NCI-H460 (cell line): ENCODE measurements at regions not wholly inside any gene's neighbourhood (a gene's known extent, or its start where the extent isn't known, plus 50 kb on each side); places are given as distances from the start of the nearest gene placed in this dataset.
"Not testable (repeated sequence)": the region's sequence is repeated elsewhere in the genome, so short reads cannot be mapped to it uniquely, and the experiment has no call there.

Experiments
- DNase-seq: peaks from one replicate; pipeline ENCODE4 v3.0.0-alpha.2; 2016; ENCODE audit warnings: low read depth; ENCODE audit errors: extremely low read depth

GRCh38 chr3:106882297-106882696 lies 494.9 kb upstream of the CCDC54 start:
- no peak for DNase-seq

GRCh38 chr3:106906074-106906473 lies 471.2 kb upstream of the CCDC54 start:
- no peak for DNase-seq

- no peak for DNase-seq
Measured at GRCh38 chr3:106908181-106908938, 468.9 kb upstream of the CCDC54 start.

- DNase-seq = no peak
Measured at GRCh38 chr3:106913111-106913698, 464.0 kb upstream of the CCDC54 start.

- no peak for DNase-seq
Measured at GRCh38 chr3:106913966-106914365, 463.3 kb upstream of the CCDC54 start.

- no peak for DNase-seq
Measured at GRCh38 chr3:106920609-106921008, 456.6 kb upstream of the CCDC54 start.

- DNase-seq = no peak
Measured at GRCh38 chr3:106929081-106929480, 448.2 kb upstream of the CCDC54 start.

- DNase-seq = no peak
Measured at GRCh38 chr3:106930086-106930485, 447.2 kb upstream of the CCDC54 start.

- DNase-seq = no peak
Measured at GRCh38 chr3:106931904-106932303, 445.3 kb upstream of the CCDC54 start.

GRCh38 chr3:106936337-106936736 lies 440.9 kb upstream of the CCDC54 start:
- DNase-seq = no peak

GRCh38 chr3:106942051-106942450 lies 435.2 kb upstream of the CCDC54 start:
- no peak for DNase-seq

- DNase-seq = no peak
Measured at GRCh38 chr3:106943071-106943470, 434.2 kb upstream of the CCDC54 start.

- DNase-seq = no peak
Measured at GRCh38 chr3:106945435-106945834, 431.8 kb upstream of the CCDC54 start.

GRCh38 chr3:106946866-106947265 lies 430.4 kb upstream of the CCDC54 start:
- DNase-seq = no peak

- DNase-seq = no peak
Measured at GRCh38 chr3:106957029-106957428, 420.2 kb upstream of the CCDC54 start.

GRCh38 chr3:106962993-106963392 lies 414.2 kb upstream of the CCDC54 start:
- DNase-seq = no peak

- DNase-seq = no peak
Measured at GRCh38 chr3:106963442-106963841, 413.8 kb upstream of the CCDC54 start.

- no peak for DNase-seq
Measured at GRCh38 chr3:106965307-106965706, 411.9 kb upstream of the CCDC54 start.

GRCh38 chr3:106969596-106969995 lies 407.6 kb upstream of the CCDC54 start:
- no peak for DNase-seq

- DNase-seq = no peak
Measured at GRCh38 chr3:106981392-106981791, 395.8 kb upstream of the CCDC54 start.

- DNase-seq = no peak
Measured at GRCh38 chr3:106985721-106986120, 391.5 kb upstream of the CCDC54 start.

- DNase-seq = not testable (repeated sequence)
Measured at GRCh38 chr3:106998841-106999682, 378.2 kb upstream of the CCDC54 start.
